ENCODE measurements at regions not wholly inside any gene's neighbourhood (a gene's known extent, or its start where the extent isn't known, plus 50 kb on each side); places are given as distances from the start of the nearest gene placed in this dataset.

DNA sequence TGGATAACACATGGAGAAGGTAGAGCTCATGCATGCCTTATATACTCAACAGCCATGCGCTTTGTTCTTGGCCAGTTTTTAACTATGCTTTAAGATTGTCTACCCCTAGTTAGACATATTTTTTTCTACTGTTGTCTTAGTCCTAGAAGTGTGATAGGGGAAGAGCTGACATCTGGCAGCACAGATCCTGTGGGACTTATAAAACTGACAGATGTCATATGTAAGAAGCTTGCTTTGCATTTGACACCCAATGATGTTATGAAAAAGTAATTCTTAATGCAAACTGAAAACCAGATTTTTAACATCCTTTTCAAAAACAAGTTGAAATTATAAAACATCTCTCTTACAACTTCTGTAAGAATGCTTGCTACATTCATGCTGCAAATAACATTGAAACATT, 715.9 kb upstream of the LRRN3 start:
- TF ChIP-seq, protein P1, sequence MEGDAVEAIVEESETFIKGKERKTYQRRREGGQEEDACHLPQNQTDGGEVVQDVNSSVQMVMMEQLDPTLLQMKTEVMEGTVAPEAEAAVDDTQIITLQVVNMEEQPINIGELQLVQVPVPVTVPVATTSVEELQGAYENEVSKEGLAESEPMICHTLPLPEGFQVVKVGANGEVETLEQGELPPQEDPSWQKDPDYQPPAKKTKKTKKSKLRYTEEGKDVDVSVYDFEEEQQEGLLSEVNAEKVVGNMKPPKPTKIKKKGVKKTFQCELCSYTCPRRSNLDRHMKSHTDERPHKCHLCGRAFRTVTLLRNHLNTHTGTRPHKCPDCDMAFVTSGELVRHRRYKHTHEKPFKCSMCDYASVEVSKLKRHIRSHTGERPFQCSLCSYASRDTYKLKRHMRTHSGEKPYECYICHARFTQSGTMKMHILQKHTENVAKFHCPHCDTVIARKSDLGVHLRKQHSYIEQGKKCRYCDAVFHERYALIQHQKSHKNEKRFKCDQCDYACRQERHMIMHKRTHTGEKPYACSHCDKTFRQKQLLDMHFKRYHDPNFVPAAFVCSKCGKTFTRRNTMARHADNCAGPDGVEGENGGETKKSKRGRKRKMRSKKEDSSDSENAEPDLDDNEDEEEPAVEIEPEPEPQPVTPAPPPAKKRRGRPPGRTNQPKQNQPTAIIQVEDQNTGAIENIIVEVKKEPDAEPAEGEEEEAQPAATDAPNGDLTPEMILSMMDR (IDR thresholded peaks at IDR 0.05; ENCODE audit: low read depth, low read length, missing input control), result no peak
- TF ChIP-seq YY1 (IDR thresholded peaks at IDR 0.05) (no peak), JUND (IDR thresholded peaks at IDR 0.05) (no peak), RAD21 (IDR thresholded peaks at IDR 0.05) (no peak), FOXA2 (IDR thresholded peaks at IDR 0.05) (no peak), FOXA1 (IDR thresholded peaks at IDR 0.05) (no peak), EGR1 (IDR thresholded peaks at IDR 0.05; ENCODE audit: low read depth in 2 of 2) (no peak), TAF1 (conservative IDR thresholded peaks at IDR 0.05) (no peak), SP1 (IDR thresholded peaks at IDR 0.05) (no peak)
- TF ChIP-seq, protein P2, sequence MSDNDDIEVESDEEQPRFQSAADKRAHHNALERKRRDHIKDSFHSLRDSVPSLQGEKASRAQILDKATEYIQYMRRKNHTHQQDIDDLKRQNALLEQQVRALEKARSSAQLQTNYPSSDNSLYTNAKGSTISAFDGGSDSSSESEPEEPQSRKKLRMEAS (IDR thresholded peaks at IDR 0.05), result no peak
- TF ChIP-seq, protein P3, sequence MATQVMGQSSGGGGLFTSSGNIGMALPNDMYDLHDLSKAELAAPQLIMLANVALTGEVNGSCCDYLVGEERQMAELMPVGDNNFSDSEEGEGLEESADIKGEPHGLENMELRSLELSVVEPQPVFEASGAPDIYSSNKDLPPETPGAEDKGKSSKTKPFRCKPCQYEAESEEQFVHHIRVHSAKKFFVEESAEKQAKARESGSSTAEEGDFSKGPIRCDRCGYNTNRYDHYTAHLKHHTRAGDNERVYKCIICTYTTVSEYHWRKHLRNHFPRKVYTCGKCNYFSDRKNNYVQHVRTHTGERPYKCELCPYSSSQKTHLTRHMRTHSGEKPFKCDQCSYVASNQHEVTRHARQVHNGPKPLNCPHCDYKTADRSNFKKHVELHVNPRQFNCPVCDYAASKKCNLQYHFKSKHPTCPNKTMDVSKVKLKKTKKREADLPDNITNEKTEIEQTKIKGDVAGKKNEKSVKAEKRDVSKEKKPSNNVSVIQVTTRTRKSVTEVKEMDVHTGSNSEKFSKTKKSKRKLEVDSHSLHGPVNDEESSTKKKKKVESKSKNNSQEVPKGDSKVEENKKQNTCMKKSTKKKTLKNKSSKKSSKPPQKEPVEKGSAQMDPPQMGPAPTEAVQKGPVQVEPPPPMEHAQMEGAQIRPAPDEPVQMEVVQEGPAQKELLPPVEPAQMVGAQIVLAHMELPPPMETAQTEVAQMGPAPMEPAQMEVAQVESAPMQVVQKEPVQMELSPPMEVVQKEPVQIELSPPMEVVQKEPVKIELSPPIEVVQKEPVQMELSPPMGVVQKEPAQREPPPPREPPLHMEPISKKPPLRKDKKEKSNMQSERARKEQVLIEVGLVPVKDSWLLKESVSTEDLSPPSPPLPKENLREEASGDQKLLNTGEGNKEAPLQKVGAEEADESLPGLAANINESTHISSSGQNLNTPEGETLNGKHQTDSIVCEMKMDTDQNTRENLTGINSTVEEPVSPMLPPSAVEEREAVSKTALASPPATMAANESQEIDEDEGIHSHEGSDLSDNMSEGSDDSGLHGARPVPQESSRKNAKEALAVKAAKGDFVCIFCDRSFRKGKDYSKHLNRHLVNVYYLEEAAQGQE (IDR thresholded peaks at IDR 0.05), result no peak
- TF ChIP-seq, protein P4, sequence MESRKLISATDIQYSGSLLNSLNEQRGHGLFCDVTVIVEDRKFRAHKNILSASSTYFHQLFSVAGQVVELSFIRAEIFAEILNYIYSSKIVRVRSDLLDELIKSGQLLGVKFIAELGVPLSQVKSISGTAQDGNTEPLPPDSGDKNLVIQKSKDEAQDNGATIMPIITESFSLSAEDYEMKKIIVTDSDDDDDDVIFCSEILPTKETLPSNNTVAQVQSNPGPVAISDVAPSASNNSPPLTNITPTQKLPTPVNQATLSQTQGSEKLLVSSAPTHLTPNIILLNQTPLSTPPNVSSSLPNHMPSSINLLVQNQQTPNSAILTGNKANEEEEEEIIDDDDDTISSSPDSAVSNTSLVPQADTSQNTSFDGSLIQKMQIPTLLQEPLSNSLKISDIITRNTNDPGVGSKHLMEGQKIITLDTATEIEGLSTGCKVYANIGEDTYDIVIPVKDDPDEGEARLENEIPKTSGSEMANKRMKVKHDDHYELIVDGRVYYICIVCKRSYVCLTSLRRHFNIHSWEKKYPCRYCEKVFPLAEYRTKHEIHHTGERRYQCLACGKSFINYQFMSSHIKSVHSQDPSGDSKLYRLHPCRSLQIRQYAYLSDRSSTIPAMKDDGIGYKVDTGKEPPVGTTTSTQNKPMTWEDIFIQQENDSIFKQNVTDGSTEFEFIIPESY (IDR thresholded peaks at IDR 0.05), result no peak
- TF ChIP-seq, protein P5, sequence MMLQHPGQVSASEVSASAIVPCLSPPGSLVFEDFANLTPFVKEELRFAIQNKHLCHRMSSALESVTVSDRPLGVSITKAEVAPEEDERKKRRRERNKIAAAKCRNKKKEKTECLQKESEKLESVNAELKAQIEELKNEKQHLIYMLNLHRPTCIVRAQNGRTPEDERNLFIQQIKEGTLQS (IDR thresholded peaks at IDR 0.05), result no peak

All from liver (tissue), 3 donors.